ENCODE measurements at regions not wholly inside any gene's neighbourhood (a gene's known extent, or its start where the extent isn't known, plus 50 kb on each side); places are given as distances from the start of the nearest gene placed in this dataset.
"Not testable (repeated sequence)": the region's sequence is repeated elsewhere in the genome, so short reads cannot be mapped to it uniquely, and the experiment has no call there.

DNA sequence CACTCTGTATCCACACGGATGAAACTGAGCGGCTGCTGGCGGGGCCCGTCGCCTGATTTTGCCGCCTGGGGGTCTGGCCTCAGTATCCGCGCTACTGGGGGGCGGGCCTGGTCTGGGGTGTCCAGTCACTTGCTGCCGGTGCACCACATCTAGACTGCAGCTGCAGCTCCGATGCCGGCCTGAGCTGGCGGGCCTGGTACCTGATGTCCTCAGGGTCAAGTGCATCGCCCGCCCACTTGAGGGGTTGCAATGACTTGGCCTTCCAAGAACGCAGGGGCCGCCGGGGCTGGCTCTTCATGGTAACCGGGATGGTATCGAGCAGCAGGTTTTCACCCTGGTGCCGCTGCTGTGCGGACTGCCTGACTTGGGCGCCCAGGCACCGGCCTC lies 532.8 kb upstream of the DEFB115 start:
- TF ChIP-seq, protein P1, sequence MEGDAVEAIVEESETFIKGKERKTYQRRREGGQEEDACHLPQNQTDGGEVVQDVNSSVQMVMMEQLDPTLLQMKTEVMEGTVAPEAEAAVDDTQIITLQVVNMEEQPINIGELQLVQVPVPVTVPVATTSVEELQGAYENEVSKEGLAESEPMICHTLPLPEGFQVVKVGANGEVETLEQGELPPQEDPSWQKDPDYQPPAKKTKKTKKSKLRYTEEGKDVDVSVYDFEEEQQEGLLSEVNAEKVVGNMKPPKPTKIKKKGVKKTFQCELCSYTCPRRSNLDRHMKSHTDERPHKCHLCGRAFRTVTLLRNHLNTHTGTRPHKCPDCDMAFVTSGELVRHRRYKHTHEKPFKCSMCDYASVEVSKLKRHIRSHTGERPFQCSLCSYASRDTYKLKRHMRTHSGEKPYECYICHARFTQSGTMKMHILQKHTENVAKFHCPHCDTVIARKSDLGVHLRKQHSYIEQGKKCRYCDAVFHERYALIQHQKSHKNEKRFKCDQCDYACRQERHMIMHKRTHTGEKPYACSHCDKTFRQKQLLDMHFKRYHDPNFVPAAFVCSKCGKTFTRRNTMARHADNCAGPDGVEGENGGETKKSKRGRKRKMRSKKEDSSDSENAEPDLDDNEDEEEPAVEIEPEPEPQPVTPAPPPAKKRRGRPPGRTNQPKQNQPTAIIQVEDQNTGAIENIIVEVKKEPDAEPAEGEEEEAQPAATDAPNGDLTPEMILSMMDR (IDR thresholded peaks at IDR 0.05), result not testable (repeated sequence)
- TF ChIP-seq POLR2AphosphoS5, POLR2A (IDR thresholded peaks at IDR 0.05): not testable (repeated sequence)
